HepG2 (cell line): ENCODE measurements at regions not wholly inside any gene's neighbourhood (a gene's known extent, or its start where the extent isn't known, plus 50 kb on each side); places are given as distances from the start of the nearest gene placed in this dataset.

Experiments
- ATAC-seq: fragments of 200-7000 bp; cut with Tn5 transposase; 3 replicates; pipeline ENCODE4 v1.9.1; 2020; ENCODE audit warnings: mild to moderate bottlenecking, moderate library complexity
- BruUV-seq: library from RNA; stranded (reverse); fragments of 400-500 nt; replicated peaks from 2 replicates; lab custom pipeline; 2021; lab: Mats Ljungman, UMichigan
- CTCF ChIA-PET: fragments of 300-600 bp; formaldehyde crosslinking; extraction: SDS; loops from one replicate; lab custom pipeline; 2021; ENCODE audit warnings: low total read pairs, inconsistent platforms, low intra/inter-chr PET ratio; lab: Yijun Ruan, JAX
- POLR2A ChIA-PET: fragments of 350-600 bp; sonication (Branson Sonifier 250); formaldehyde crosslinking; loops from one replicate; lab custom pipeline; 2020; ENCODE audit warnings: antibody characterized with exemption, inconsistent platforms; lab: Yijun Ruan, JAX
- DNase-seq: peaks from one replicate; pipeline ENCODE4 v3.0.0-alpha.2; 2015; ENCODE audit warnings: low spot score
- FAIRE-seq: peaks from 3 replicates; lab custom pipeline; 2011; peaks lifted over from hg19 to GRCh38; lab: Jason Lieb, UNC
- H2AFZ ChIP-seq: one replicate; pipeline ENCODE4 v1.6.1; 2011; ENCODE audit warnings: low read length, inconsistent platforms
- H3K27ac ChIP-seq: fragments of 300-600 bp; 3 replicates; pipeline ENCODE4 v1.8.0; 2011; ENCODE audit warnings: mixed run types, mild to moderate bottlenecking, mixed read lengths, low read length, inconsistent platforms; ENCODE audit not compliant: insufficient read depth; ENCODE audit errors: extremely low read length
- H3K27me3 ChIP-seq, 2 experiments: fragments of 200-600 bp in 1 of 2; 2 replicates in 1 of 2; 3 replicates in 1 of 2; pipeline versions ENCODE4 v1.6.0 to v1.8.0; 2011; ENCODE audit warnings: low read length in 2 of 2, mild to moderate bottlenecking in 2 of 2, moderate library complexity in 2 of 2, inconsistent platforms in 1 of 2; ENCODE audit not compliant: insufficient read depth in 2 of 2, control insufficient read depth in 1 of 2
- H3K36me3 ChIP-seq, 2 experiments: fragments of 200-600 bp in 1 of 2; replicated peaks in 1 of 2; 2 replicates in 1 of 2; 3 replicates in 1 of 2; pipeline versions ENCODE4 v1.5.1 to v1.8.0; 2011; ENCODE audit warnings: low read length in 2 of 2, inconsistent platforms in 1 of 2; ENCODE audit not compliant: insufficient read depth in 2 of 2, control insufficient read depth in 1 of 2
- H3K4me1 ChIP-seq: 2 replicates; pipeline ENCODE4 v1.5.1; 2012; ENCODE audit warnings: low read length, inconsistent platforms; ENCODE audit not compliant: insufficient read depth
- H3K4me2 ChIP-seq: 2 replicates; pipeline ENCODE4 v1.6.0; 2011; ENCODE audit warnings: low read depth, low read length, inconsistent platforms
- H3K4me3 ChIP-seq, 3 experiments: fragments of 200-600 bp in 1 of 3; sonication (generic), shearing (Covaris generic) in 1 of 3; replicated peaks in 1 of 3; 2 replicates each; pipeline ENCODE4 v1.5.1; 2011 to 2016; ENCODE audit warnings: low read length in 3 of 3, inconsistent platforms in 2 of 3, low read depth in 2 of 3, mild to moderate bottlenecking in 2 of 3, control low read depth in 1 of 3, mixed read lengths in 1 of 3; ENCODE audit not compliant: insufficient read depth in 1 of 3
- H3K79me2 ChIP-seq: one replicate; pipeline ENCODE4 v1.6.1; 2011; ENCODE audit warnings: low read length, inconsistent platforms; ENCODE audit not compliant: insufficient read depth
- H3K9ac ChIP-seq: 2 replicates; pipeline ENCODE4 v1.6.0; 2011; ENCODE audit warnings: mild to moderate bottlenecking, low read depth, low read length, inconsistent platforms; ENCODE audit not compliant: insufficient read depth
- H3K9me3 ChIP-seq: 2 replicates; pipeline ENCODE4 v1.5.1; 2012; ENCODE audit warnings: mild to moderate bottlenecking, low read length
- H4K20me1 ChIP-seq: 2 replicates; pipeline ENCODE4 v1.6.0; 2011; ENCODE audit warnings: inconsistent platforms, mild to moderate bottlenecking, low read length, moderate library complexity; ENCODE audit not compliant: insufficient read depth
- SMAD3 ChIP-seq: sonication (generic); formaldehyde crosslinking; IDR thresholded peaks from 2 replicates; pipeline ENCODE4 v1.4.0; 2020; ENCODE audit warnings: missing genetic modification reagents
- WIZ ChIP-seq: sonication (generic); formaldehyde crosslinking; IDR thresholded peaks from 2 replicates; pipeline ENCODE4 v1.5.1; 2020; ENCODE audit warnings: mild to moderate bottlenecking, missing genetic modification reagents
- ZFP1 ChIP-seq: IDR thresholded peaks from 2 replicates; pipeline ENCODE4 v1.6.1; 2016
- ZNF777 ChIP-seq: sonication (generic); formaldehyde crosslinking; IDR thresholded peaks from 2 replicates; pipeline ENCODE4 v1.4.0; 2020; ENCODE audit warnings: missing genetic modification reagents
- ZNF781 ChIP-seq: sonication (generic); formaldehyde crosslinking; IDR thresholded peaks from 2 replicates; pipeline ENCODE4 v1.5.1; 2020; ENCODE audit warnings: borderline replicate concordance, mild to moderate bottlenecking, missing genetic modification reagents; ENCODE audit errors: not compliant biosample characterization
- ZNF841 ChIP-seq: sonication (generic); formaldehyde crosslinking; IDR thresholded peaks from 2 replicates; pipeline ENCODE4 v1.8.1; 2023; ENCODE audit warnings: missing genetic modification reagents, borderline replicate concordance
- WGBS: methylation state at CpG from one replicate; pipeline ENCODE4 v1.1.6; 2017; ENCODE audit warnings: low lambda C conversion rate; 5-methylcytosine and 5-hydroxymethylcytosine counted together
- in situ Hi-C: cut with HindIII; loops from 2 replicates; pipeline ENCODE4 v1.10.0; 2017; ENCODE audit warnings: low pct_unique_long_range_greater_than_20kb; ENCODE audit not compliant: extremely low pct_ligation_motif_present
- intact Hi-C: fragments of 100-400 bp; cut with micrococcal nuclease; formaldehyde crosslinking; loops from one replicate; pipeline ENCODE4 v1.10.0; 2022; ENCODE audit not compliant: unreplicated experiment

GRCh38 chr2:147041121-147041494 is 803.7 kb upstream of the ACVR2A start:
- H3K9ac ChIP-seq, result no peak overlapping the region
- ChIA-PET CTCF (no interaction called here), POLR2A (no interaction called here)
- intact Hi-C loops, result no loop called here
- H3K79me2 ChIP-seq, result no peaks in the 10 kb centered on the region
- H3K27ac ChIP-seq, result no peak overlapping the region
- H3K4me3 ChIP-seq, result no peak overlapping the region
- no peaks in the 10 kb centered on the region for H3K9me3 ChIP-seq
- BruUV-seq, result no TSS peak
- peaks cover 4% of the 10 kb centered on the region; the same call in 1 of the 2 replicates for H3K4me1 ChIP-seq
- DNase-seq (no peak), ATAC-seq (no peak), FAIRE-seq (no peak)
- in situ Hi-C loops, result loop anchor here (10.0 kb wide), 1 partner anchor 874 kb away; no protein-coding TSS in a partner anchor
- 10% methylated on average over 1 of the region's 1 CpG for WGBS
- no peaks in the 10 kb centered on the region for H3K27me3 ChIP-seq
- no peaks in the 10 kb centered on the region for H3K36me3 ChIP-seq
- H4K20me1 ChIP-seq, result no peaks in the 10 kb centered on the region
- H2AFZ ChIP-seq, result no peak overlapping the region
- TF ChIP-seq ZFP1, result no peak
- TF ChIP-seq ZNF781 (CRISPR knock-in tag), result no peak
- H3K4me2 ChIP-seq, result no peak overlapping the region

DNA sequence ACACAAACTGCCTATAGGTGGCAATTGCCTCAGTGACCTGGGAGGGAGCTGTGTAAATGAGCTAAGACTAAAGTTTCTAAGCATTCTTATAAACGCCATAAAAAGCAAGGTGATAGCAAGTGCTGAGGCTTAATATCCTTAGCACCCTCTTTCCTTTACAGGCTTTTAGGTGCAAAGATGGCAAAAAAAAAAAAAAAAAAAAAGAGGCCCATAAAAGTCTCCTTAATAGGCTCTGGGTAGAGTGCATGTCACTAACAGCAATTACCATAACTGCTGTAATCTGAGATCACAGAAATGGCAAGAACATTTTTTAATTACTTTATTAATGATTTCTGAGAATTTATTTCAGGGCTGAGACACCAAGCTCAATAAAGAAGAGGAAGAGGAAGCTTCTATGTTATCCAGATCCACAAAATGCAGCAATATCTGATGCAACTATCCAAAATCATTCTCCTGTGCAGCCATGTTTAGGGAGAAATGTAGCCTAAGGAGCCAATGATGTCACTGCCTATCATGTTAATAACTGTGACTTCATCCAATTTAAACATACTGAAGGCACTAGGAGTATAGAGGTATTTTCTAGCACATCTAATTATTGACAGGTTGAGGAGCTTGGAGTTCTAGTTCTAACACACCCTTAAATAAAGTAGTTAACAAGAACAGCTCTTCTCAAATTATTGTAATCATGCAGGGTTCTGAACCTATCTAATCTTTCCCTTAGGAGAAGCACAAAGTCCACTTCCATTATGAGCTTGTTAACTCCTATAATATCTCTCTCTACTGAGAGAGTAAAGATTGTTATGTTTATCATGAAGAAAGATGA is 804.3 kb upstream of the ACVR2A start:
- peaks cover 4% of the 10 kb centered on the region; the same call in 1 of the 2 replicates for H3K4me1 ChIP-seq
- in situ Hi-C loops (loop anchor here (10.0 kb wide), 1 partner anchor 874 kb away; no protein-coding TSS in a partner anchor), intact Hi-C loops (no loop called here)
- H3K4me3 ChIP-seq, result no peak overlapping the region
- no peak overlapping the region for H3K27ac ChIP-seq
- CTCF ChIA-PET, result no interaction called here
- DNase-seq (no peak), FAIRE-seq (no peak), ATAC-seq (no peak)
- H2AFZ ChIP-seq, result no peak overlapping the region
- WGBS, result 0% methylated on average over 1 of the region's 1 CpG
- TF ChIP-seq SMAD3, result no peak
- no peak for TF ChIP-seq ZNF841 (CRISPR knock-in tag)
- TF ChIP-seq WIZ (CRISPR knock-in tag), result no peak
- TF ChIP-seq ZNF777 (CRISPR knock-in tag), result no peak
- no TSS peak for BruUV-seq
- no peak overlapping the region for H3K4me2 ChIP-seq
- no peak overlapping the region for H3K9ac ChIP-seq
- H3K27me3 ChIP-seq, result no peaks in the 10 kb centered on the region
- H3K9me3 ChIP-seq, result no peaks in the 10 kb centered on the region
- no peaks in the 10 kb centered on the region for H3K79me2 ChIP-seq
- no peaks in the 10 kb centered on the region for H3K36me3 ChIP-seq
- no peaks in the 10 kb centered on the region for H4K20me1 ChIP-seq
- POLR2A ChIA-PET, result no interaction called here
